CD4-positive, alpha-beta T cell treated with Interleukin-1 beta for 1 hour (primary cell): ENCODE measurements at regions not wholly inside any gene's neighbourhood (a gene's known extent, or its start where the extent isn't known, plus 50 kb on each side); places are given as distances from the start of the nearest gene placed in this dataset.

Experiments used
- DNase-seq, 2 donors: peaks; one replicate each; pipeline ENCODE4 v3.0.0-alpha.2; 2020 to 2022

DNA sequence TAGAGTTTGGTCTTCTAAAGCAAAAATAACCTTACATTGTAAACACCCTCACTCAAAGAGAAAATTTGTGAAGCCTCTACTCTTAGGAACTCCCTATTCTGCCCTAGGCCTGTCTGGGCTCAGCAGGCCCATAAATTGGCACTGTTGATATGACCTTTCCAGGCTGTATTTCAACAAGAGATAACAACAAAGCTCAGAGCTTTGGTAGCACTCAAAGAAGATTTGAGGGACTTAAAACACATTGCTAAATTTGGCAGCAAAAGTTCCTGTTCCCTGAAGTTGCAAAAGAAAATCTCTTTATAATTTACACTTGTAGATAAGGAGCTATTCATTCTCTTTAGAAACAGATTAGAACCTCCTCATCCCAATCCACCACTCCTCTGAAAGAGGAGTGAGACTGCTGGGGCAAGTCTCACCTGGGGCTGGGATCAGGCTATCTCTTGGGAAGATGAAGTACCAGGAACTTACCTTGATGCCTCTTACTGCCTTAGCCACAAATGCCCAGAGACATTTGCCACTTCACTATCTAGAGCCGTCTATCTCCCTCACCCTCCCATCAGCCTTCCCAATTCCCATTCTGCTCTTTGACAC is 110.4 kb upstream of the AKIP1 start:
- no peak for DNase-seq

- no peak for DNase-seq
These were observed 109.9 kb upstream of the AKIP1 start for GRCh38 chr11:8801121-8801520.

GRCh38 chr11:8802251-8802650 is 108.7 kb upstream of the AKIP1 start:
- DNase-seq = no peak

GRCh38 chr11:8803973-8804372 is 107.0 kb upstream of the AKIP1 start:
- no peak for DNase-seq

DNA sequence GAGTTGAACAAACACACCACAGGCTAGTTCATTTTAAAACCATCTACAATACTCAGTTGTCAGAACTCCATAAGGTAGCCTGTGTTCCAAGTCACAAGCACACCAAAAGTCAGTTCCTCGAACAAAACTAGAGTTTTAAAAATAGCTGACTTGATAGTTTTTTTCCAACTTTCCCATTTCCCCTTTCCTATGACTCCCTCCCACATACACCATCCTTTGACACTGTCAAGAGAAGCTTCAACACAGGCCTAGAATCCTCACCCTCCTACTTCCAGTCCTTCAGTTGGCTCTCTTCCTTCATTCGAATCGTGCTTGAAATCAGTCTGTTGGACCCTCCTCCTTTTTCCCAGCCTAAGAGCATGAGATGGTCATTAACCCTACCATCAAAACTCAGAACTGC is 105.7 kb upstream of the AKIP1 start:
- no peak for DNase-seq

- DNase-seq = no peak
These were observed 104.0 kb upstream of the AKIP1 start for GRCh38 chr11:8806974-8807373.

DNA sequence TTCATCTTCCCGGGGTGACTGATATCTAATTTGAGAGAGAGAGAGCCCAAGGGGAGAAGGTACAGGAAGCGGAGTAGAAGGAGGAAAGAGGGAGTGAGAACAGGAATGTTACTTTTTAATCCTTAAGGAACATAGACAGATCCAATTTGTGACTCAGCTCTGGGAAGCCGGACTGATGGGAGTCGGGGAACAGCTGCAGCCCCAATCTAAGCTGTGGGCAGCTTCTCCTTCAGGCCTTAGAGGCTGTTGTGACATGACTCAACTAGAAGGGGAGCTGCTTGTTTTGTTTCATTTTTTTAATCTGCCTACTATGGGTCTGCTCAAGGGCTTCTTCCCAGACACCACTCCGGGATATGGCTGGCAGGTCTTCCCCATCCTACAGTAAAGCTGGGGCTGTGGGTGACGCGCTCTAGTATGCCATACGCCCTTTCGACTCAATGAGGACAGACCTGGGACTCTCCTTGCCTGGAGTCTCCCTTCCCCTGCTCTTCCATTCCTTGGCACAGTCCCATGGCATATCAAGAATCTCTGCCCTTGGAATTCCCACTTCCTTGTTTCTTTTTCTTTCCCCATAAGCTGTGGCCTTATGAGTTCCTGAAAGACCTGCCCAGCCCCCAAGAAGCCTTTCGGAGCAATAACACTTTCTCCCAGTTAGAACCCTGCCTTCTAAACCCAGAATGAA is 103.3 kb upstream of the AKIP1 start:
- no peak for DNase-seq

DNA sequence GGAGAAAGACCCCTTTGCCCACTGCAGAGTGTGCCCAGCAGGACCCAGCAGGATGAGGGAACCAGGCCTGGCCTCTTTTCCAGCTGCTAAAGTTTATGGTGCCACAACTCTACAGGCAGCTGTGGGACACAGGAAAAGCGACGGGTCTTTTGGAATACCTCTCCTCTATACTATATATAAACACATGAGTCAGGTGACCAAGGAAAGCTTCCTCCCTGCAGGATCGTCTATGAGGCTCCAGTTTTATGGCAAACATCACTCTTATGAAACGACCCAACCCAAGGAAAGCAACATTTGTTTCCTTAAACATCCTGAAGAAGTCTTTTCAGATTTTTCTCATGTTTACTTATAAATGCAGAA is 102.8 kb upstream of the AKIP1 start:
- no peak for DNase-seq

- DNase-seq = no peak
These were observed 101.6 kb upstream of the AKIP1 start for GRCh38 chr11:8809241-8809938.

- no peak for DNase-seq
These were observed 101.0 kb upstream of the AKIP1 start for GRCh38 chr11:8809939-8810539.

DNA sequence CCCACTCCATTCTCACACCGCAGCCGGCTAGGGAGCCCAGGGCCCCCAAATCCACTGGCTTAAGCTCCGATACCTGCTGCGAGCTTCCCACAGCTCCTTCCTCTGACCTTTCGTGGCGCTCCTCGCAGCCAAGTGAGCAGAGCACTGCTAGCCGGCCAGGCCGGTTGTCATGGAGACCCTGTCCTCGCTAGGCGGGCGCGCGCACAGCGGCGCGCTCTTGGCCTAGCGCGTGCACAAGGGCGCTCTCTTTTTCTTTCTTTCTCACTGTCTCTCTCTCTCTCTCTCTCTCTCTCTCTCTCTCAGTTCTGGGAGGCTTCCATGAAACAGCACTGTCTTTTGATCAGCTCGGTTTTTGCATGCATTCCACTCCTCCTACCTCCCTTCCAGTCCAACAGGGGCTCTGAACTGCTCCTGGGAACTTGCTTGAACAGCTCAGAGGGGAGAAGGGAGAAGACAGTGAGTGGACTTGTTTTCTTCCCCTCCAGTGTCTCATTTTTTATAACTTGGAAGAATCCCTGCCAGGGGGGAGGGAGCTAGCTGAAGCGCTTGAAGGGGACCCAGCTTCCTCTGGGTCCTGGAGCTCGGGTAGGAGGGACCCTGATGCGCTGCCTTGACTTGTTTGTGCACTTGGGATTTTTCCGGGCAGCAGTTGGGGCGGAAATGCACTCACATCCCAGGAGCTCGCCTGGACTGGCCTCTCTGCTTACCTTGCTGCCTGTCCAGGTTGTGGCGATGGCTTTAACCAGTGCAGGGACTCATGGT is 100.3 kb upstream of the AKIP1 start:
- peak in 1 of 2 donors; percentile 10 for DNase-seq

GRCh38 chr11:8811571-8811970 is 99.4 kb upstream of the AKIP1 start:
- DNase-seq = no peak

- peak in 1 of 2 donors; percentile 37 for DNase-seq
These were observed 98.6 kb upstream of the AKIP1 start for GRCh38 chr11:8812438-8812837.

GRCh38 chr11:8813658-8814057 is 97.3 kb upstream of the AKIP1 start:
- peak; percentile 34 to 43 for DNase-seq

DNA sequence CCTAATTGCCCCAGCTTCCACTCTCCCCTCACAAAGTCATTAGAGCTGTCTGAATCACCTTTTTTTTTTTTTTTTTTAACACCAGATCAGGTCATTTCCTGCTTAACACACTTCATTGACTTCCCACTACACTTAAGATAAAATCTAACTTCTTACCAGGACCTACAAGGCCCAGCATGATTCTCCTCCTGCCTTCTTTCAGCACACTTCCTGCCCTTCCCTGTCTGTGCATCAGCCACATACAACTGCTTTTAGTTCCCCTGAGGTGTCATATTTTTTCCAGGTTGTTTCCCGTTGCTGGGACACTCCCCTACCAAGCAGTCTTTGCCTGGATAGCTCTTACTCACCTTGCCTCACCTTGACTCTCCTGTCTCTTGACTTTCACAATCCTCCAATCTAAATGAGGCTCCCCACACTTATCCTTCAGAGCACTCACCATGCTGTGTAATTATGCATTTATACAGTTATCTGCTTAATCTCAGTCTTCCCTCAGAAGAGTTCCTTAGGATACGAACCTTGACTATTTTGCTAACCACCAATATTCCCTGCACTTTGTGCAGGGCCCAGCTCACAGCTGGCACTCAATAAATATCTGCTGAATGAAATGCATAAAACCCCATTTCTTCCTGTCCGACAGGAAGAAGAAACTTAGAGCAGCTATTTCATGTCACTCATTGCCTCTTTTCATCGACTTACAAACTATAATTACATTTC is 96.6 kb upstream of the AKIP1 start:
- no peak for DNase-seq

DNA sequence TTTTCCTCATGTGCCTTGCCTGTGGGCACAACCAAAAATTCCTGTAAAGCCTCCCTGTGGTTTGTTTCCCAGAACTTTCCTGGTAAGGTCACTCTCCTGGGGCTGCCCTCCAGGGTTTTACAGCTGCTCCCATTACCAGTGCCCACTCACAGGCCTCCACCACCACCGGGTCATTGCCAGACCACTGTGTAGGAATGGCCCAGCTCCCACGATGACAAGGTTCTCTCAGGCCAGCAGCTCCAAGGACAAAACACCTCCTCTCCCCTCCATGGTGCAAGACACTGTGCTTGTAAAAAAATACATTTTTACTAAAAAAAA is 96.1 kb upstream of the AKIP1 start:
- no peak for DNase-seq

- no peak for DNase-seq
These were observed 92.6 kb upstream of the AKIP1 start for GRCh38 chr11:8818421-8818820.

GRCh38 chr11:8820401-8820800 is 90.6 kb upstream of the AKIP1 start:
- no peak for DNase-seq

DNA sequence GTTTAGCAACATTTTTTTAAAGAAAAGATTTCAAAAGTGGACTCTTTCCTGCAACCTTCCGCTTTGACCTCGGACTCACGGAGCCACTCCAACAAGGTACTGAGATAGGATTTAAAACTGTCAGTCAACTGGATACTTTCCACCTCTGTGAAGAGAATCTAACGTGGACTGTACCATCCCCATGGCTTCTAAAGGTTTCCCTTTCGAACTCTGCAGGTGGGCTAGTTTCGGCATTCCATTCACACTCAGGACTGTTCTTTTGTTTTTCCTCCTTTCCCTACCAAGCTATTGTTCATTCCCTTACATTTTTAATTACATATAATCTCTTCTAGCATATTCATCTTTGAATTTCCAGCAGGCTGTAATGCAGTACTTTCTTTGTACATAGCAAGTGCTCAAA is 88.5 kb upstream of the AKIP1 start:
- DNase-seq = no peak

DNA sequence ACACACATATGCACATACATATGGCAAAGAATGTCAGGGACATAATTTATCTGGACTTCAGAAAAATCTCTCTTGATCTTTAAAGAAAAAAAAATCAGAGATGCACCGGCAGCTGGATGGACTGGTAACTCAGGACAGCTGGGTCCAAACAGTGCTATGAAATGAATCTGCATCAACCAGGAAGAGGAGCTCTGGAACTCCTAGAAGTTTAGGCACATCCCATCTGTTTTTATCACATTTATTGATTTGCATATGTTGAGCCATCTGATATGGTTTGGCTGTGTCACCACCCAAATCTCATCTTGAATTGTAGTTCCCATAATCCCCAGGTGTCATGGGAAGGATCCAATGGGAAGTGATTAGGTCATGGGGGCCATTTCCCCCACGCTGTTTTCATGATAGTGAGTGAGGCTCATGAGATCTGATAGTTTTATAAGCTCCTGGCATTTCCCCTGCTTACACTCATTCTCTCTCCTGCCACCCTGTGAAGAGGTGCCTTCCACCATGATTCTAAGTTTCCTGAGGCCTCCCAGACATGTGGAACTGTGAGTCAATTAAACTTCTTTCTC is 87.7 kb upstream of the AKIP1 start:
- DNase-seq = no peak

DNA sequence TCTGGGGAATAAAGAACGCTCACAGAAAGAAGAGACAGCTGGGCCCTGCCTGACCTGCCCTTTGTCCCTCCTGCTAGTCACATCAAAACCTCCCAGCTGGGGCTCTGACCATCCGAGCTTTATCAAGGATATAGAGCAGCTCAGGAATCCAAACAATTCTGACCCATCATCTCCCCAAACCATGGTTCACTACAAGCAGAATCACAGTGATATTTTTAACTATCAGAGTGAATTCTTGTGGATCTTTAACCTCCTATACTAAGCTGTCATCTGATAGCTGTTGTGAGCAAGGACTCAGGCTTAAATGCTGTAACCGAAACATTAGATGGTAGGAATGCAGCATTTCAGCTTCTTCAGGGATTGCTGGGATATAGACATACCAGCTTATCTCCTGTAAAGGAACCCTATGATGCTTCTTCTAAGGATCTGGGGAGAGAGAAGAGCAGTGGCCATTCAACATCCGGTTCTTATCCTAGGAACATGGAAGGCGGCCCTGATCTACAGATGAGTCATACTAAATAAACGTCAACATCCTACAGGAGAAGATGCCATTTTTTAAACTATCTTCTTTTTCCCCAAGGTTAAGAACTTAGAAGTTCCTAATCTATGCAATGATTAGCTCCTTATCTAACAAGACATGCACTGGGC is 84.7 kb upstream of the AKIP1 start:
- DNase-seq = no peak
